GM19043 (cell line): ENCODE measurements at regions not wholly inside any gene's neighbourhood (a gene's known extent, or its start where the extent isn't known, plus 50 kb on each side); places are given as distances from the start of the nearest gene placed in this dataset.

ENCODE experiments used
- ATAC-seq: cut with Tn5 transposase; IDR thresholded peaks from one replicate; pipeline ENCODE4 v1.9.1; 2021; ENCODE audit warnings: low read depth; ENCODE audit not compliant: unreplicated experiment

DNA sequence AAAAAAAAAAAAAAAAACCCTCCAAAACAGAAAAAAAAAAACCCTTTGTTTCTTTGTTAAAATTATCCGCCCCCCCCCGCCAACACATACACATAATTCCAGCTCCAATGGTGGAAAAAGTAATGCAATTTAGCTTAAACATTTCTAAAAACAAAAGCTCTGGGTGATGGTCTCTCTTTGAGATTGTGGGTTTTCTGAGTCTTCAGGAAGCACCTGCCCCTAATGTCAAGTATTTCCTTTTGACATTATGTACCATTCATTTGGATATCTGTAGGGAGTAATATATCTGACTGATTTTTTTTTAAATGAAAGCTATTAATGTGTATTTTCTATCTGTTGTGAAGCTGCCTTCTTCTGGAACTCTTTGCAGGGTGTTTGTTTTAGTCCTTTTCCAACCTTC lies 389.7 kb downstream of the TAF11L14 start:
- ATAC-seq, result no peak

DNA sequence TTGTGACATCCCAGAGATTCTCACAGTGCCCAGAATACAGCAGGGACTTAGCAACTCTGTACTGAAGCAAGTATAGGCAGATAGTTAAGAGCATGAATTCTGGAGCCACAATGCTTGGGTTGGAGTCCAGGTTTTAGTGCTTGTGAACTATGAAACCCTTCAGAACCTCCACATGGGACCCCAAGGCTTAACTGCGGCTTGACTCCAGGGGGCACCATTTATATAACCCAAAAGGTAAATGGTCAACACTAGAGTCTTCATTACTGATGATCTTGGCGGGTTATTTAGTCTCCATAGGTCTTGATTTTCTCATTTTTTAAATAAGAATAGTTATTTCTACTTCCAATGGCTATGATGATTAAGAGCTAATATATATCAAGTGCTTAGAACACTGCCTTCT lies 390.3 kb downstream of the TAF11L14 start:
- no peak for ATAC-seq

DNA sequence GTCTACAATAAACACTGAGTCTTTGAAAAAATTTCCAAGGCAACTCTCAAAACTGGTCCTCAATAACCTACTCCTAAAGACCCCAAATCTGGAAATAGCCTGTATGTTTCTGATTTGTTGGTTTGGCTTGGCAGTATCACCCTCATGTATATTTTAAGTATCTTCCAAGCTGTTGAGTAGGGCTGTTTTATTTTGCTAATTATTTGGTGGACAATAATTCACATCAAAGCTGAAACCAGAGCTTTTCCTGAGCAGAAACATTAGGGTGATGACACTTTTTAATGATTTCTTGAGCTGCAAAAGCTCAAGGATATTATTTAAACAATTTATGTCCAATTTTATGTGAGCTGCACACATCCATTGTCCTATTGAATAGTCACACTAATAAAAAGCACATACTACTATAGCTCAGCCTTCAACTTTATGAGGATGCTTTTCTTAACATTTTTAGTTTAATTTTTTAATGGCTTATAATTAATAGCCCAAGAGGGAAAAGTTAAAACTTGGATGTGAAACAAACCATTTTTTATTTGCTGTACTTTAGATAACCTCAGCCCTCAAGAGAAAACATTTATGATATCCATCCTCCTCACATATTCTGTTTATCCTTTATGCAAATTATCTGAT lies 393.1 kb downstream of the TAF11L14 start:
- no peak for ATAC-seq

DNA sequence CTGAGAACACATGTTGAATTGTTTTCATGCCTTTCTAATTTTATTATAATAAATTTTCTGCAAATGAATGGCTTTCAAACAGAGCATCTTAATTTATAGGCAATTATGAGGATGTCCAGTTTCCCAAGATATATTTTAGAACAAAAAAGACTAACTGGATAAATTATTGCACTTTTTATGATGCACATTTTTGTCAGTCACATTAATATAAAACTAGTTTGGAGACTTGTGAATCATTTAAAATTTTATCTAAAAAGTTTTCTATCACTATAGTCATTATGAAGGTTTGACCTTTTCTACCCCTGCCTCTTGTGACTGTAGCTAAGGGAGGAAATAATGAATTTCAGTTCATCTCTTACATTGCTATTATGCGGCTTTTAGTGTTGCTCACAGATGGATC lies 393.8 kb downstream of the TAF11L14 start:
- ATAC-seq, result no peak

DNA sequence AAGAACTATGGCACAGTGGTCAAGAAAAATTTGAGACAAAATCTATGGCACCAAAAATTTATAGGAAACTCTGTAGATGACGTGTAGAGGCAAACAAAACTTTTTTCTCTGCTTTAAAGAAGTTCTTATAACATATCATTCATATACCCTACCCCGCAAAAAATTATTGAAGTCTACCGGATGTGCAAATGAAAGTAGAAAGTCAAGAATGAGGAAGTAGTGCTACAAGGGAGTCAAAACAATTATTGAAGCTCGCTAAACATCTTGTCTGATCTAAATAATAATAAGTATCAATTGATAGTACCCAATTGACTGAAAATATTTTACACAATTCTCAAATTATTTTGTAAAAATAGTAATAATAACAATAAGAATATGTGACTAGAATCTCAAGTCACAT lies 398.5 kb downstream of the TAF11L14 start:
- ATAC-seq, result no peak

DNA sequence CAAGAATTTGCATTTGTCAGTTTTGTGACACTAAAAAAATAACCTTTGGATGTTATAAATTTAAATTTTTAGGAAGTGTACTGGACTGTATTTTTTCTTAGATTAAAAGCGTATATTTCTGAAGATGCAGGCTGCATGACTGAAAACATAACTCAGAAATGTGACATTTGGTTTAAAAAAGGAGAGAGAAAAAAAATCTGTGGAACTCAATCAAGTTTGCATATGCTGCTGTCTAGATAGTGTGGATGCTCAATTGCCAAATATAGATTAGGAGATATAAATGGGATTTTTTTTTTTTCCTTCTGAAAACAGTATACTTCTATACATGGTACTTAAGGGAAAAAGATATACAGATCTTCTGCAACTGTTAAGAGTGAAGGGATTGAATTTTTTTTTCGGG lies 402.3 kb downstream of the TAF11L14 start:
- no peak for ATAC-seq

DNA sequence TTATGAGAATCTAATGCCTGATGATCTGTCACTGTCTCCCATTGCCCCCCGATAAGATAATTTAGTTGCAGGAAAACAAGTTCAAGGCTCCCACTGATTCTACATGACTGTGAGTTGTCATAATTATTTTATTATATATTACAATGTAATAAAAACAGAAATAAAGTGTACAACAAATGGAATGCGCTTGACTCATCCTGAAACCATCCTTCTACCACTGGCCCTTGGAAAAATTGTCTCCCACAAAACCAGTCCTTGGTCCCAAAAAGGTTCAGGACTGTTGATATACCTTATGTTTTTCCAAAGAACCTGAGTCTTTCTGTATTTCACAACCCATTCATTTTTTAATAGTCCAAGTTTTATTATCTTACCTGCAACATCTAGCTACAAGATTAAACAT lies 403.5 kb downstream of the TAF11L14 start:
- no peak for ATAC-seq

DNA sequence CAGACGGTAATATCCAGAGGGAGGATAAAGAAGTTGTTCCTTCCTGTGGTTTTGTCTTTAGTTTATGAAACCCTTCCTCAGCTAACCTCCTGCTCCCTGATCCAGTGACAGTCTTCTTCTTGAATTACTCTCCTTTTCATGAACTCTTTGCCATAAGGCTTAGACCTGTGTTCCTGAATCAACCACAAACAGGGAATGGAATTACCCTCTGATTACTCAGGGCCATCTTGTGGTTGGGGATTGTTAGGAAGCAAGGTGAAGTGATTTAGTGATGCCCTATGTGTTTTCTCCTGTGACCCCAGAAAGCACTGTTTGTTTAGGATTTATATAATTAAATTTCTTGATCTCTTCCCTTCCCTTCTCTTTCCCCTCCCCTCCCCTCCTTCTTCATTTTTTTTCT lies 409.1 kb downstream of the TAF11L14 start:
- no peak for ATAC-seq

DNA sequence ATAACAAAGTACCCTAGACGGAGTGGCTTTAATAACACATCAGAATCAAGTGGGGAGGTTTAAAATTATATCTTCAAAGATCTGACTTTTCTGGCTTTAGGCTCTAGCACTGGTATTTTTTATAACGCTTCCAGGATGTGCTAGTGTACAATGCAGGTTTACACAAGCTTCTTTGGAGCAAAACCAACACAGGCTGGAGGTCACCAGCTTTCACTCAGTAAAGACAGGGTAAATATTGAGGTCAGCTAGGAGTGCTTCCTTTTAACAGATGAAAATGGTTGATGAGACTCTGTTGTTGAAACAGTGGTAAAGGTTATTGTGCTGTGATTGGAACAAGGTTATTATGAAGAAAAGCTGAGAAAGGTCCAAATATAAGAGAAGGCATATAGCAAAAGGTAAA lies 414.2 kb downstream of the TAF11L14 start:
- no peak for ATAC-seq

DNA sequence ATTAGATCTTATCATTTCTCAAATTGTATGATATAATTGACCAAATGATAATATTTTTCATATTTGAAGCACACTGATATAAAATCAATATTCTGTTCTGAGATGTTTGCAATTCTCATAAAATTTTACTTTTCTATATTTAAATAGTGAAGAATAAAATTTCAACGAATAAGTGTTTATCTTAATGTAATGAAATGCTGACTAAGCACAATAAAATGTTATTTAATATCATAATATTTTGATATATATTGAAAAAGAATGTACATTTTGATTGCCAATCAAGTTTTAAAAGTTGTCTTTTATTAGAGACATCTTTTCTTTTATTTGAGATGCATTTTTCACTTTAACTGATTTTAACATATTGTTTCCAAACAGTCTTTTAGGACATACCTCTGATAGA lies 416.1 kb downstream of the TAF11L14 start:
- no peak for ATAC-seq

DNA sequence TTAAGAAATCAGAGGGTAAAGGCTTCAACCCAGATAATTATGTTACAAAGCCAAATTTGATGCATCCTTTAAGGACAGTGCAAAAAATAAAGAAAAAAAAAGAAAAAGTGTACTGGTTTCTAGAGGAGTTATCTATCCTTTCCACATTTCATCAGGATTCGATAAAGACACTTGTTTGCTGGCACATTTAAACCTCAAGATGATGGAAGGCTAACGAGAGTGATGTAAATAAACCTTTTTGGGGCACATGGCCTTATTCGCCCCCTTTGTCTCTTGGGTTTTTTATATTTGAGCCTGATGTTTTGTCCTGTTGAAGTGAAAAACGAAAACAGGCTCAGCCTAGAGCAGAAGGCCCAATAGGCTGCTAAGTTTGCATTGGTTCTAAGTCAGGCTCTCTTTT lies 416.5 kb downstream of the TAF11L14 start:
- no peak for ATAC-seq

DNA sequence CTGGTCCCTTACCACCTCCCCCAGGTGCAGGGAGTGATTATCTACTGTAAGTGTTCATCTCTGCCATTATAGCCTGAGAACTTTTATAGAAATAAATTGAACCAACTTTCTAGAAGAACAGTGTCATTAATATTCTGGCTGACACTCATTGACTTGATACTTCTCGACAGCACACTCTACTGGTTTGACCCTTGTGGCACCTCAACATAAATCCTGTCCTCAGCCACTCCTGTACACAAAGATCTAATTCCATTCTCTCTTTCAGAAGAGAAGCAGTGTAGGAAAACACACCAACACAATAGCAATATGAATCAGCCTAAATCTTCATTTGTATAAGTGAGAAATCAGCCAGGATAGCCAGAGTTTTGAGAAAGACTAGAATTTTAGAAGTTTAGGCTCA lies 417.7 kb downstream of the TAF11L14 start:
- ATAC-seq, result no peak

DNA sequence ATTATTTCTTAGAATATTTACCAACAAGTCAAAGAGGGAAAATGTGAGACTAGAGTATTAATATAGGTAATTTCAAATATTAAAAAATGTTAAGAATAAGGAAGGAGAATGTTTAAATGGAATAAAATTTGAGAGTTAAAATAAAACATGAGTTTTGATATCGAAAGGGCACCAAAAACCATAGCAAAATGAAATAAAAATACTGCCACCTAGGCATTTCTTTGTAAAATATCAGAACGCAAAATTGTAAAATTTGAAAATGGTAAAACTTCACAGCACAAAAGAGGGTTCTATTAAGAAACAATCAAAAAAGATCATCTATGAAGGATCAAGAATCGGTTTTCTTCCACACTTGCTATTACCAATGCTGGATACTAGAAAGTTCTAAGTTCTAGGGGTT lies 418.3 kb downstream of the TAF11L14 start:
- ATAC-seq, result no peak

DNA sequence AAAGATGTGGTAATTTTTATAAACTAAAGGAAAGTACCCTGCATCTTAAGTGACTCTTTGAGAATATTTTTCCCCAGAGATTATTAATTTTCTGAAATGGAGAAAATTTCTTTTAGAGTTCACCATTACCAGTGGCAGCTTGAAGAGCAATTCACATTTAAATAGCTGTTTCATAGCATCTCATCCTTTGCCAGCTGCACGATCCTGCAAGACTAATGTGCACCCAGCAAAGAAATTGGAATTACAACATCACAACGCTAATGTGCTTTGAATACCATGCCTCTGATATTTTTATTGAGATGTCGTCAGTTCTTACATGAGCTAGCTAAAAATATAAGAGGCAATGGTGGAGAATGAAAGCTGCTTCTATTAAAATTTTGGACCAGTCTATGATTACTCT lies 423.5 kb downstream of the TAF11L14 start:
- no peak for ATAC-seq

DNA sequence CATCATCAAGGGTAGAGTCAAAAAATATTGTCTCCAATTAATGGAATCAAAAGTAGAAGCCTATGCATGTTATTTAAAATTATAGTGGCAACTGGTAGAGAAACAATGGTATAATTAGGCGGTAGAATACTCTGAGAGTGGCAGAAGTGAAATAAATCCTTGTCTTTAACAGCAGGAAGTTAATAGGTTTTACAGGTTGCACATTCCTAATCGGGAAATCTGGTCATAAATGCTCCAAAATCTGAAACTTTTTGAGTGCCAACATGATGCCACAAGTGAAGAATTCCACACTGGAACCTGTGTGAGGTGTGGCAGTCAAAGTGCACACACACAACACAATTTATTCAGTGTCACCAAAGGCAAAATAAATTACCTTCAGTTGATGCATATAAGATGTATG lies 433.4 kb downstream of the TAF11L14 start:
- ATAC-seq, result no peak

DNA sequence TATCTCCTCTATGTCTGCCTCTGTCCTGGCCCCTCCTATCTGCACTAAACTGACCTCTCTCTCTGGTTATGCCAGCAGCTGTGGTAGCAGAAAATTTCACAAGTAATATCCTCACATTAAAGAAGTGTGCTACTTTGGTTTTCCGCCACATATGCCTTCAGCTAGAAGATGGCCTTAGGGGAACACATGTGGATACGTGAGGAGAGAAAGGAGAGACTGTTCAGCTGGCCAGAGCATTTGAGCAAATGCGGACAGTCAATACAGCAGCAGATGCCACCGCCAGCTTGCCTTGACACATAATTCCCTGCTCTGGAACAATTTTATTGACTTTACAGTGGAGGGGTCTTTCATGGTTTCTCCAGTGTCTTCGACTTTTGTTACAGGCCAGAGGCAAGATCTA lies 434.6 kb downstream of the TAF11L14 start:
- ATAC-seq, result no peak

DNA sequence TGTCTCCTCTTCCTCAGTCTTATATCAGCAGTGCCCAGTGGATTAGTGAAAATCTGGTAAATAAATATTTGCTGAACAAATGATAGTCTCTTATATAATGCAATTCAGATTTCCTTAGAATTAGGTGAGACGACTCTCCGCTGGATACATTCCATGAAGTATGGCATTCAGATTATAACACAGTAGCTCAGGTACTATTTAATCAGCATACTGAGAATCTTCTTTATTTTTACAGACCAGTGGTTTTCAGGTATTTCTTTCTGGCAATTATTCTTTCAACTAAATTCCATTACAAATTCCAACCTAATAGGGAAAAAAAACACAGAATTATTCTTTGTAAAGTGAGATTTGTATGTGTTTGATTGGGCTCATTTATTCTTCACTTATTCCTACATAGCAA lies 435.5 kb downstream of the TAF11L14 start:
- no peak for ATAC-seq

DNA sequence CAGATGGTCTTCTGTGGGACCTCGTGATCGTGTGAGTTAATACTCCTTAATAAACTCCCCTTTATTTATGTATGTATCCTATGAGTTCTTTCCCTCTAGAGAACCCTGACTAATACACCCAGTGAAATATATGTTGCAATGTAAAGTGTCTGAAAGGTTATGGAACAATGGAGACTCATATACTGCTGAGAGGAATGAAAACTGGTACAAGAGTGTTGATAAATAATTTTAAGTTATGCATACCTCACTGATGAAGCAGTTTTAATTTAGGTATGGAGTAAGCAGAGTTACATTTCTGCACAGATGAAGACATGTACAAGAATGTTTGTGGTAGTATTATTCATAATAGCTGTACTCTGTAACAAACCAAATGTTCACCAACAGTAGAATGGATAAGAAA lies 438.3 kb downstream of the TAF11L14 start:
- no peak for ATAC-seq

DNA sequence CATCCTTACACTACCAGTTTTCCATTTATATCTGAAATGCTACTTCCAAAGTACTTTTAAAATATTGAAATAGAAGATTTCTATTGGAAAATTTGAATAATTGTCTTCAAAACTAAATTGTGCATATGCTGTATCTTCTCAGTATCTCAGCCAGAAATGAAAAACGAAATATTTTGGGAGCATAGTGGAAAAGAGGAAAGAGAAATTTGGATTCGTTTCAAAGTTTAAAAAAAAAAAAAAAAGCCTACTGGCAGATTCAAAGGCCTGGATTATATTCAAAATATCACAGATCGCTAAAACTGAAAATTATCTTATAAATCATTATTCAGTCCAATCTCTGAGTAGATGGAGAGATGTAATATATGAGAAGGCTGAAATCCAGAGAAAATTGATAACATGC lies 440.7 kb downstream of the TAF11L14 start:
- ATAC-seq, result no peak

DNA sequence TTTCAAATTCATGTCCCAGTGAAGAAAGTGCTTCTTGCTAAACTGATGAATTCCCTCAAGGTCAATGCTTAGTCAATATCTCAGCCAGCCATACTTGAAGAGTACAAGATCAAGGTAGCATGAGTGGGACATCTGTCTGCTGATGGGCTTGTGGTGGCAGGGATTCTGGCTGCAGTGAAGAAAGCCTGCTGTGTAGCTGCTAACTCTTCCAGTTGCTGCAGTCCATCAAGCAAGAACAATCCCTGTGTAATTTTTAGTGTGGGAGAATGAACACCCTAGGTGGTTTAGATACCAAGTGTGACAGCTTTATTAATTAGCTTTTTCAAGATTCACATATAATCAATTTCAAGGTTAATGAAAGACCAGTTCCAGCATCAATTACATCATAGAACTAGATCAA lies 443.9 kb downstream of the TAF11L14 start:
- no peak for ATAC-seq

DNA sequence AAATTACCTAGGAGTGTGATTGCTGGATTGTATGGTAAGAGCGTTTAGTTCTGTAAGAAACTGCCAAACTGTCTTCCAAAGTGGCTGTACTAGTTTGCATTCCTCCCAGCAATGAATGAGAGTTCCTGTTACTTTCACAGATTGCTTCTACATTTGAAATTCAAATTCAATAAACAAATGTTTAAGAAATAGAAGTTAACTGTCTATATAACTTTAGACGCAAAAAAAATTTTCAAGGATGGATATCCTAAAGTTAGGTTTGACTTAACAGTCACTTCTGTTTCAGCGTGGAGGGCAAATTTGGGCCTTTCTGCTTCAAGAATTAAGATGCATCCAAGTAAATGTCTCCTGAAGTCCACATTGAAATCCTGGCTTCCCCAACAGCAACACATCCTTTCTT lies 445.6 kb downstream of the TAF11L14 start:
- no peak for ATAC-seq

DNA sequence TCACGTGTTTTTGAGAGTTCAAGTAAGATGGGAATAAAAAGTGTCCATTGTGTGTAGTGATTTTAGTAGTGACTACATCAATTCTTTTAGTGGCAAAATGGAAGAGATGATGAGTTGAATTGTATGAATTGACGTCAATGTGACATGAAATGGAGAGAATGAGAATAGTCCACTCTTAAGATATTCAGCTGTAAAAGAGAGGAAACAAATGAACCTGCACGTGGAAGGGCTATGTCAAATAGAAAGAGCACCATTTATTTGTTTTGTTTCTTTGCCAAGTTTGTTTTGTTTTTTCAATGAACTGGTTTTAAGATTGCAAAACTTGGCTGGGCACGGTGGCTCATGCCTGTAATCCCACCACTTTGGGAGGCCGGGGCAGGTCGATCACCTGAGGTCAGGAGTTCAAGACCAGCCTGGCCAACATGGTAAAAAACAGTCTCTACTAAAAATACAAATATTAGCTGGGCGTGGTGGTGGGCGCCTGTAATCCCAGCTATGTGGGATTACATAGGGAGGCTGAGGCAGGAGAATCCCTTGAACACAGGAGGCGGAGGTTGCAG lies 453.8 kb downstream of the TAF11L14 start:
- no peak for ATAC-seq

DNA sequence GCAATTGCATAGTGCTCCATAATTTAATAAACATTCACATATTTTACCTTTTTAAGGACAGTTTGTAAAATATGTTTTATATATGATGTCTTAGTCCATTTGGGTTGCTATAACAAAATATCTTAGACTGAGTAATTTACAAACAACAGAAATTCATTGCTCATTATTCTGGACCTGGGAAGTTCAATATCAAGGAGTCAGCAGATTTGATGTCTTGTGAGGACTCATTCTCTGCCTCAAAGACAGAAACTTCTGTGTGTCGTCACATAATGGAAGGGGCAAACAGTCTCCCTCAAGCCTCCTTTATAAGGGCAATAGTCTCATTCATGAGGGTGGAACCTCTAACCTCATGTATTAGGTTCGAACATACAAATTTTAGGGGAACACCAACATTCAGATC lies 455.9 kb downstream of the TAF11L14 start:
- no peak for ATAC-seq
